ENCODE measurements at regions not wholly inside any gene's neighbourhood (a gene's known extent, or its start where the extent isn't known, plus 50 kb on each side); places are given as distances from the start of the nearest gene placed in this dataset.
"Not testable (repeated sequence)": the region's sequence is repeated elsewhere in the genome, so short reads cannot be mapped to it uniquely, and the experiment has no call there.

- no peak for DNase-seq
Measured at GRCh38 chr7:4319280-4319679, 362.8 kb upstream of the FOXK1 start.

GRCh38 chr7:4325732-4326131 lies 356.4 kb upstream of the FOXK1 start:
- DNase-seq = no peak

- no peak for DNase-seq
Measured at GRCh38 chr7:4331711-4332110, 350.4 kb upstream of the FOXK1 start.

- DNase-seq = no peak
Measured at GRCh38 chr7:4338556-4338955, 343.5 kb upstream of the FOXK1 start.

- DNase-seq = no peak
Measured at GRCh38 chr7:4343272-4344247, 338.5 kb upstream of the FOXK1 start.

GRCh38 chr7:4345004-4345403 lies 337.1 kb upstream of the FOXK1 start:
- no peak for DNase-seq

- no peak for DNase-seq
Measured at GRCh38 chr7:4352069-4352468, 330.0 kb upstream of the FOXK1 start.

- DNase-seq = no peak
Measured at GRCh38 chr7:4361774-4362173, 320.3 kb upstream of the FOXK1 start.

- DNase-seq = no peak
Measured at GRCh38 chr7:4383584-4383983, 298.5 kb upstream of the FOXK1 start.

- no peak for DNase-seq
Measured at GRCh38 chr7:4386190-4386589, 295.9 kb upstream of the FOXK1 start.

- not testable (repeated sequence) for DNase-seq
Measured at GRCh38 chr7:4391103-4391502, 291.0 kb upstream of the FOXK1 start.

- no peak for DNase-seq
Measured at GRCh38 chr7:4394736-4395135, 287.4 kb upstream of the FOXK1 start.

GRCh38 chr7:4399121-4399520 lies 283.0 kb upstream of the FOXK1 start:
- DNase-seq = no peak

GRCh38 chr7:4399596-4399995 lies 282.5 kb upstream of the FOXK1 start:
- no peak for DNase-seq

GRCh38 chr7:4406288-4407058 lies 275.6 kb upstream of the FOXK1 start:
- no peak for DNase-seq

GRCh38 chr7:4409946-4410345 lies 272.1 kb upstream of the FOXK1 start:
- DNase-seq = no peak

GRCh38 chr7:4416396-4417056 lies 265.6 kb upstream of the FOXK1 start:
- peak; percentile 43 for DNase-seq

- DNase-seq = no peak
Measured at GRCh38 chr7:4428526-4428925, 253.6 kb upstream of the FOXK1 start.

- no peak for DNase-seq
Measured at GRCh38 chr7:4430227-4430626, 251.9 kb upstream of the FOXK1 start.

GRCh38 chr7:4434306-4434705 lies 247.8 kb upstream of the FOXK1 start:
- DNase-seq = no peak

GRCh38 chr7:4436361-4436895 lies 245.7 kb upstream of the FOXK1 start:
- no peak for DNase-seq

GRCh38 chr7:4436936-4437335 lies 245.2 kb upstream of the FOXK1 start:
- DNase-seq = no peak

- DNase-seq = no peak
Measured at GRCh38 chr7:4437916-4438315, 244.2 kb upstream of the FOXK1 start.

Data from DMS79 treated with DMSO at 0.1 percent for 48 hours (cell line).